Astrocyte of the spinal cord (primary cell): ENCODE measurements at regions not wholly inside any gene's neighbourhood (a gene's known extent, or its start where the extent isn't known, plus 50 kb on each side); places are given as distances from the start of the nearest gene placed in this dataset.

ENCODE experiments used
- DNase-seq: peaks from one replicate; pipeline ENCODE4 v3.0.0; 2011; ENCODE audit warnings: low read depth, low spot score
- H3K4me3 ChIP-seq: 2 replicates; pipeline ENCODE4 v1.5.1; 2011; ENCODE audit warnings: low read depth, mild to moderate bottlenecking, low read length, moderate library complexity
- CTCF ChIP-seq: IDR thresholded peaks from 2 replicates; pipeline ENCODE4 v1.5.1; 2012; ENCODE audit warnings: low read depth, mild to moderate bottlenecking, low read length, inconsistent platforms
- in situ Hi-C: cut with HindIII; loops from 2 replicates; pipeline ENCODE4 v1.10.0; 2017; ENCODE audit warnings: low sequenced_read_pairs

DNA sequence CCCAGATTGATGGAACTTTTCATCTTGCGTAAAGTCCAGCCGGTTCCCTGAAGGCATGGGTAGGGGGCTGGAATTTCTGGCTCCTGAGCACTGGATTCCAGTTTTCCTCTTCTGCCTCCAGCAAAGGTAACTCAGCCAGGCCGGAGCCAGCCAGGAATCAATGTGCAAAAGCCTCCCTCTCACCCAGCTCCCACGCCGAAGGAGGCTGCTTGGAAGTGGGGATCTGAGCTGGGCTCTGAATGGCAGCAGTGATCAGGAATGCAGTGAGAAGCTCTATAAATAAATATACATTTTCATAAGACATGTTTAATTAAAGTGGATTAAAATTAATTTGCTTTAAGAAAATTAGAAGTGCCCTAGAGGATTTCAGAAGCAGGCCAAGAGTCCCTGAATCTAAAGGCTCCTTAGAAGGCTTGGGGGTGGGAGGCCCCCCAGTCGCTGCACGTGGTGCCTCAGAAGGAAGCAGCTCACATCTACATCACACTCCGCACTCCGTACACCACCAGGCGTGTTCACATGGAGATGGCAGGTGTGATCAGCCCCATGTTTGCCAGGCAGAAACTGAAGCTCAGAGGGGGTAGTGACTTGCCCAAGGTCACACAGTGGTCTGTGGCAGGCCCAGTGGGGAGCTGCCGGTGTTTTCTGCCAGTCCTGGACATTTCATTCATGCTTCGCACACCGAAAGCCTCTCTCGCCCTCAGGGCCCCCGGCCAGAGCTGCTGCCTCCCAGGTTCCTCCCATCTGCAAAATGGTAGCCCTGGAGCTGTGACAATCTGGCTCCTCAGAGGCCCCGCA lies 148.6 kb upstream of the LINGO1 start:
- in situ Hi-C loops: no loop called here
- H3K4me3 ChIP-seq: no peak overlapping the region
- no peak for TF ChIP-seq CTCF
- DNase-seq: no peak

DNA sequence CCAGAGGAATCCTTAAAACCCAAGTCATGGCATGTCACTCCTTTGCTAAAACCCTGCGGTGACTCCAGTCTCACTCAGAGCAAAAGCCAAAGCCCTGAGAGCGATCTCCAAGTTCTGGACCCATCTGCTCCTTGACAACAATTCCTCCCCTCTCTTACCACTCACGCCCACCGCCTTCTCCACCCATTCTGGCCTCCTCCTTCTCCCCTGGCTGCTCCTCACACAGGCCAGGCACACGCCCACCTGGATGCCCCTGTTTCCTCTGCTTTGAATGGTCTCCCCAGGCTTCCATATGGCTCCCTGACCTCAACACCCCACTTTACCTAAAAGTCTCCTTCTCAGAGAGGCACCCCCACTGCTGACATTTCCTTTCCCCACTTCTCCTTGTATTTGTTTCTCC lies 146.1 kb upstream of the LINGO1 start:
- H3K4me3 ChIP-seq: no peak overlapping the region
- no peak for DNase-seq
- in situ Hi-C loops: no loop called here
- no peak for TF ChIP-seq CTCF

GRCh38 chr15:77775837-77776236 lies 143.1 kb upstream of the LINGO1 start:
- no peak overlapping the region for H3K4me3 ChIP-seq
- TF ChIP-seq CTCF: no peak
- in situ Hi-C loops: no loop called here
- DNase-seq: no peak

- in situ Hi-C loops: no loop called here
- DNase-seq: no peak
- no peak overlapping the region for H3K4me3 ChIP-seq
- no peak for TF ChIP-seq CTCF
Measured at GRCh38 chr15:77775373-77775772, 142.7 kb upstream of the LINGO1 start.

DNA sequence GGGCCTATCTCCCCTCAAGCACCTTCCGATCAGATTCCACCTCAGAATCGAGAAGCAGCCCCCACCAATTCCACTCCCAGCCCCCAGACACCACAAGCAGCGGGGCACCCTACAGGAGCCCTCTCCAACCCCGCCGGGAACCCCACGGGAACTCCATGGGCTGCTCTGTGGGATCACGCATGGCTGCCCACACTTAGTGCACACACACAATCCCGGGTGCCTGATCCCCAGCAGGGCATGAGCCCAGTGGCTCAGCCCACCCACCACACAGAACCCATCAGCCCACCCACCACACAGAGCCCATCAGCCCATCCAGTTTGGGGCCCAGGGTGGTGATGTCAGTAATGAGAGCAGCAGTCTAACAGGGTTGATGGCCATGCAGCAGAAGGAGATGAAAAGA lies 141.6 kb upstream of the LINGO1 start:
- no peak for DNase-seq
- TF ChIP-seq CTCF: no peak
- H3K4me3 ChIP-seq: no peak overlapping the region
- in situ Hi-C loops: no loop called here

DNA sequence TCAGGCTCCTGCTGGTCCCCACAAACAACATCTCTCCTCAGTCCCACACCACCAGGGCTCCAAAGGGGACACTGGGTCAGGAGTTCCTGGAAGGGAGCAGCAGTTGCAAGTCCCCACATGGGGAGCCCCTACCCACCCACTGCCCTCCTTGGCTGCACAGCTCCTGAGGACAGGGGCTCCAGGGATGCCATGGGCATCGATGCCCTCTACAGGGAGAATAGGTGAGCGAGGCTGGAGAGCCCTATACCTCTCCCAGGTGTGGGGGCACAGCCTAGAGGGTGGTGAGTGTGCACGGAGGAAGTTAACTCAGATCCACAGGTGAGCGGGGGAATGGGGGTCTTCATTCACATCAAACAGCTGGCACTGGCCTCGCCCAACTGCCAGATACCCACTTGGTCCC lies 141.2 kb upstream of the LINGO1 start:
- DNase-seq: no peak
- H3K4me3 ChIP-seq: no peak overlapping the region
- in situ Hi-C loops: no loop called here
- no peak for TF ChIP-seq CTCF
